ENCODE measurements at regions not wholly inside any gene's neighbourhood (a gene's known extent, or its start where the extent isn't known, plus 50 kb on each side); places are given as distances from the start of the nearest gene placed in this dataset.

- intact Hi-C loops (cut with DNase I) = no loop called here
- no peak for DNase-seq
- ATAC-seq = no peak
Measured at GRCh38 chr15:57819646-57820045, 113.1 kb downstream of the POLR2M start.

- DNase-seq = no peak
- peak in 1 of 2 donors; percentile 27 for ATAC-seq
- intact Hi-C loops (cut with DNase I) = no loop called here
Measured at GRCh38 chr15:57820119-57820518, 113.6 kb downstream of the POLR2M start.

DNA sequence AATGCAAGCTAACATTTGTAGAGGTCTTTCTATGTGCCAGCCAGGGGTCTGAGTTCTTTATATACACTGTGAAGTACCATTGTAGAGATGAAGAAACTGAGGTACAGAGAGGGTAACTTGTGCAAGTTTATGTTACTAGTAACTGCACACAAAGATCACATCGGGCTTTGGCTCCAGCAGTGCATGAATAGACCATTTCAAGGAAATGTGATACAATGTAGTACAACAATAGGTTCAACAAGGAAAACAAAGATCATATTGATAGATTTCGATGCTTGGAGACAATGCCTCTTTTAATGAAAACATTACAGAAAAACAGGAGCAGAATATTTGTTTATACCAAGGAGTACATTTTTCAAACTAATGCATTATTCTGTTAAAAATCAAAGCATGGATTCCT lies 115.3 kb downstream of the POLR2M start:
- intact Hi-C loops (cut with DNase I) = no loop called here
- ATAC-seq (no peak), DNase-seq (no peak)

GRCh38 chr15:57823325-57823882 lies 116.9 kb downstream of the POLR2M start:
- intact Hi-C loops (cut with DNase I) = no loop called here
- DNase-seq = no peak
- peak; percentile 45 to 80 for ATAC-seq

GRCh38 chr15:57824186-57824585 lies 117.7 kb downstream of the POLR2M start:
- intact Hi-C loops (cut with DNase I) = no loop called here
- ATAC-seq (no peak), DNase-seq (no peak)

DNA sequence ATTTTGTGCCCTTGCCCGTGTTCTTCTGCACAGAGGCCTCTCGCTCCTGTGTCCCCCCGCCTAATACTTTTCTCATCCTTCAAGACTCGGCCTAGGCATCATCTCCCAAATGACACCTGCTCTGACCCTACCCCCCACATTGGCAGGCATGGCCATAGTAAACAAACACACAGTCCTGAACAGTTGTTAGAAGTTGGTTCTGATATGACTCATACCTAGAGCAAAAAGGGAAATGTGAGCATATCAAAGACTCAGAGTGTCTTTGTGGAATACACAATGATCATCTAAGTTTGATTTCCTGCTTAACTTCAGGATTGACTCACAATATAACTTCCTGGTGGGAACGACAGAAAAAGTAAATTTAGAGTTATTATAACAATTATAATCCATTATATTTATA lies 120.5 kb downstream of the POLR2M start:
- intact Hi-C loops (cut with DNase I) = no loop called here
- ATAC-seq (no peak), DNase-seq (no peak)

DNA sequence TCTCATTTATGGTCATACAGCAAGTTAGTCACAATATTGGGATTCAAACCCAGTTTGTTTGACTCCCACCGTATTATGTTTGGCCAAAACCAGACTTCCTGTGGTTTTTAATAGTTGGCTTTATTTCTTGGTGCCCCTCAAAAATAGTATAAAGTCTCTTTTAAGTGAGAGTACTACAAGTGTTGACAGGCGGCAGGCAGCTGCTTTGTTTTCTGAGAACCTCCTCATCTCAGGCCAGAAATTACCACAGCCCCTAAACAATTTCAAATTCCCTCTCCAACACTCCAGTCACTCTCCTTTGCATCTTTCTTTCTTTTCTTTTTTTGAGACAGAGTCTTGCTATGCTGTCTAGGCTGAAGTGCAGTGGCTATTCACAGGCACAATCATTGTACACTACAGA lies 121.5 kb downstream of the POLR2M start:
- ATAC-seq = no peak
- intact Hi-C loops (cut with DNase I) = no loop called here
- no peak for DNase-seq

DNA sequence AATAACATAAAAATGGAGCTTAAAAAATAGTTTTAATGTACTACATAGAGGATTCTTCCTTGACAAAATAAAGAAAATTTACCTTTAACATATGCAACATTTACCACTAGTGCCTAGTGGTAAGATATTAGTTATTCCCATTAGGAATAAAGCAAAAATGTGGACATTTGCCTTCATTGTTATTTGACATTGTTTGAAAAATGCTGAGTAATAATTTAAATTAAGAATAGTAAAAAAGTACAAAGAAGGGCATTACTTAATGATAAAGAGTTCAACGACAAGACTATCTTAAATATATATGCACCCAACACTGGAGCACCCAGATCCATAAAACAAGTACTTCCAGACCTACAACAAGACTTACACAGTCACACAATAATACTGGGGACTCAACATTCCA lies 125.7 kb downstream of the POLR2M start:
- ATAC-seq (no peak), DNase-seq (no peak)
- intact Hi-C loops (cut with DNase I) = no loop called here

GRCh38 chr15:57835119-57835518 lies 128.6 kb downstream of the POLR2M start:
- intact Hi-C loops (cut with DNase I) = no loop called here
- no peak for DNase-seq
- no peak for ATAC-seq

GRCh38 chr15:57849317-57849716 lies 142.8 kb downstream of the POLR2M start:
- intact Hi-C loops (cut with DNase I) = no loop called here
- ATAC-seq (no peak), DNase-seq (no peak)

GRCh38 chr15:57854531-57854930 lies 148.0 kb downstream of the POLR2M start:
- intact Hi-C loops (cut with DNase I) = no loop called here
- ATAC-seq (no peak), DNase-seq (no peak)

DNA sequence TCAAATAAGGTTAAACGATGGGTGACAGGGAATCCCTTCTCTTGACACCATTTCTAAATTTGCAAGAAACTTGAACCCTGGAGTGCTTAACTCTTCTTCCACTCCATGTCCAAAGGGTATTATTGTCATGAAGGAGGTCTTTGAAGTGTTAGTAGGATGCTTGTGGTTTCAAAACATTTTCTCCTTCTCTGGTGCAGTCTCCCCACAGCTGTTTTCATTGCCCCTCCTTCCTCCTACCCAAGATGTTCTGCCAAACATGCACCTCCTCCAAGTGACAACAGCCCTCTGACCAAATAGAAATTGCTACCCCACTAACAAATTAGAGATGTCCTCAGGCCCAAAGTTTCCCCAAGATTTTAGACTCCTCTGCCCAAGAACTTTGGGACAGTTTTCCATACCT lies 151.4 kb downstream of the POLR2M start:
- intact Hi-C loops (cut with DNase I) = no loop called here
- no peak for ATAC-seq
- DNase-seq = no peak

- intact Hi-C loops (cut with DNase I) = no loop called here
- DNase-seq (no peak), ATAC-seq (peak in 1 of 2 donors; percentile 79)
Measured at GRCh38 chr15:57859130-57859685, 152.7 kb downstream of the POLR2M start.

GRCh38 chr15:57861034-57861638 lies 154.6 kb downstream of the POLR2M start:
- peak; percentile 43 to 68 for ATAC-seq
- no peak for DNase-seq
- intact Hi-C loops (cut with DNase I) = loop anchor here (5.0 to 10.0 kb wide), 3 partner anchors 109 to 324 kb away; no protein-coding TSS in a partner anchor

GRCh38 chr15:57861815-57862586 lies 155.5 kb downstream of the POLR2M start:
- ATAC-seq (peak in 1 of 2 donors; percentile 78), DNase-seq (no peak)
- intact Hi-C loops (cut with DNase I) = loop anchor here (5.0 to 10.0 kb wide), 3 partner anchors 110 to 323 kb away; no protein-coding TSS in a partner anchor

DNA sequence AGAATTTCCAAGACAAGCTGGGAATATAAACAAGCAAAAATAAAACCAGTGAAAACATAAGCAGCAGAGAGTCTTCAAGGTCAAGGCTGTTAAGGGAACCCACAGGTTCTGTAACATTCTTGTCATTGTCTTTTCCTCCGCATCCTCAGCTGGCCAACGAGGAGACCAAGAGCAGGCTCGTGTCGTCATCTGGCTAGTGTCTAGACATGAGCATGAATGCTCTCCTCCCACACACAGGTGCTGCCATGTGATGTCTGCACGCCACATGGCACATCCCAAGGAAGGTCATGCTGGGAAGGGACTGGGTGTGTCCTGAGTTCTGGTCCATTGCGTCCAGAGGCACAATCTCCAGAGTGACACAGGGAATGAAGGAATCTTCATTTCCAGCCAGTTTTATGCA lies 156.2 kb downstream of the POLR2M start:
- ATAC-seq (no peak), DNase-seq (no peak)
- intact Hi-C loops (cut with DNase I) = loop anchor here (5.0 to 10.0 kb wide), 3 partner anchors 110 to 322 kb away; no protein-coding TSS in a partner anchor

DNA sequence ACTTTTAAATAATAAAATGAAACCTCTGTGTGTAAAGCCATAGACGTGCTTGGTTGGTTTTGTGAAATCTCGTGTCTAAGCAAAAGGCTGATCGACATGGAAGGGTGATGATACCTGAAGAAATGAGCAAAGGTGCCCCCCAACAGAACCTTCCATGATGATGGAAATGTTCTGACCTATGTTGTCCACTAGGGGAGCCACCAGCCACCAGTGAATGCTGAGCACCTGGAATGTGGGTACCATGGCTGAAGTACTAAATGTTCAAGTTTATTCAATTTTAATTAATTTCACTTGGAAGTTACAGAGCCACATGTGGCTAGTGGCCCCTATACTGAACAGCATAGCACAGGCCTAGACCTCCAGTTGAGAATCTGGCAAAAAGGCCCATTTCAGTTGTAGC lies 158.8 kb downstream of the POLR2M start:
- ATAC-seq (no peak), DNase-seq (no peak)
- intact Hi-C loops (cut with DNase I) = loop anchor here in 1 of 2 donors (2.0 to 10.0 kb wide), 2 partner anchors 206 to 320 kb away; no protein-coding TSS in a partner anchor

DNA sequence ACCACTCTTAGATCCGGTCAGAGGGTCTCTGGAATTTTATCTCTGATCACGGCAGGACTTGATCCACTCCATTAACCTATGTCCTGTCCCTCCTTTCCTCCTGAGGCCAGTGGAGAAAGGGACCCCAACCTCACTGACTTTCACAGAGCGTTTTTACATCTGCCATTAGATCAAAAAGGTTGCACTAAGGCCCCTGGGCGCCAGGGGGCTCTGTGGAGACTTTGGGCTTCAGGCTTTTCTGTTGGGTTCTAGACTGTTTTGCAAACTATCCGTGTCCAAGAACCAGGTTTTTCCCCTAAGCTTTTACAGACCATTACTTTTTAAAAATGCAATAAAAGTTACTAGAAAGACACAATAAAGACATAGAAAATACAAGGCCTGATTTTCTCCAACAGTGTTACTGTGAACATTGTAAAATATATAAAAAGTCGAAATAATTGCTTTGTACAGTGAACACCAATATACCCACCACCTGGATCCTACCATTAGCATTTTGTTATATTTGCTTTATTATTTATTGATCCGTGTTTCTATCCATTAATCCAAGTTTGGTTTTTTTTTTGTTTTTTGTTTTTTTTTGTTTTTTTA lies 159.7 kb downstream of the POLR2M start:
- intact Hi-C loops (cut with DNase I) = loop anchor here (2.0 to 10.0 kb wide), 2 partner anchors 207 to 319 kb away; no protein-coding TSS in a partner anchor
- ATAC-seq (peak; percentile 55 to 65), DNase-seq (peak; percentile 68)

DNA sequence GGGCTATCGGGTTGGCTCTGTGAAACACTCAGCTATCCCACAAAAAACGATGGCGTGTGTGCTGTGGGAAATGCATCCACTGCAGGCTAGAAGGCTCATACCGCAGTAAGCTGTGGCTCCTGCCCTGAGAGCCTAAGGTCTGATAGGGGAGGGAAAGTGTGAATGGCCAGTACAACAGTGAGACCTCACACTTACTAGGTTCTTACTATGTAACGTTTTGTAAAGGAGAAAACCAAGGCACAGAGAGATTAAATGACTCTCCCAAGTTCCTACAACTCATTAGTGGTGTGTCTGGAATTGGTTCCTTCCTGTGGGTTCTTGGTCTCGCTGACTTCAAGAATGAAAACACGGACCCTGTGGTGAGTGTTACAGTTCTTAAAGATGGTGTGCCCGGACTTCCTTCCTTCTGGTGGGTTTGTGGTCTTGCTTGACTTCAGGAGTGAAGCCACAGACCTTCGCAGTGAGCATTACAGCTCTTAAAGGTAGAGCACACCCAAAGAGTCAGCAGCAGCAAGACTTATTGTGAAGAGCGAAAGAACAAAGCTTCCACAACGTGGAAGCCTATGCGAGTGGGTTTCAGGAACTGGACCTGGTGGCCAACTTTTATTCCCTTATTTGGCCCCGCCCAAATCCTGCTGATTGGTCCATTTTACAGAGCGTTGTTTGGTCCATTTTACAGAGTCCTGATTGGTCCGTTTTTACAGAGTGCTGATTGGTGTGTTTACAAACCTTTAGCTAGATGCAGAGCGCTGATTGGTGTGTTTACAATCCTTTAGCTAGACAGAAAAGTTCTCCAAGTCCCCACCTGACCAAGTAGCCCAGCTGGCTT lies 161.7 kb downstream of the POLR2M start:
- DNase-seq (no peak), ATAC-seq (no peak)
- intact Hi-C loops (cut with DNase I) = loop anchor here (2.0 to 10.0 kb wide), 2 partner anchors 205 to 317 kb away; no protein-coding TSS in a partner anchor
